ENCODE measurements at regions not wholly inside any gene's neighbourhood (a gene's known extent, or its start where the extent isn't known, plus 50 kb on each side); places are given as distances from the start of the nearest gene placed in this dataset.

GRCh38 chr12:48286665-48287064, 64.1 kb downstream of the ZNF641 start:
- Histone ChIP-seq H3K4me1 (ENCODE audit: control insufficient read depth in 1 of 2, insufficient read depth in 2 of 2, low read length in 2 of 2) (peaks cover 4 to 6% of the 10 kb centered on the region in 2 experiments), H3K18ac (ENCODE audit: low read length) (no peak overlapping the region), H3K36me3 (ENCODE audit: control insufficient read depth in 1 of 2, insufficient read depth in 2 of 2, low read length in 2 of 2) (no peaks in the 10 kb centered on the region), H3K4me2 (ENCODE audit: low read length) (no peak overlapping the region), H4K91ac (ENCODE audit: low read depth, low read length) (no peak overlapping the region), H2AK5ac (ENCODE audit: low read length) (no peak overlapping the region), H3K14ac (ENCODE audit: low read length) (no peak overlapping the region), H3K79me2 (ENCODE audit: control insufficient read depth, insufficient read depth, low read length, poor library complexity) (no peaks in the 10 kb centered on the region), H4K8ac (ENCODE audit: low read depth, low read length) (no peak overlapping the region), H3K23ac (ENCODE audit: low read length) (no peak overlapping the region), H2BK12ac (ENCODE audit: low read length) (peak overlapping the region; percentile 23), H3K9me3 (ENCODE audit: insufficient read depth, low read depth, low read length) (no peaks in the 10 kb centered on the region), H3K27me3 (ENCODE audit: insufficient read depth, low read length) (no peaks in the 10 kb centered on the region), H3K79me1 (ENCODE audit: low read length) (peaks cover 2% of the 10 kb centered on the region), H2BK5ac (ENCODE audit: low read depth, low read length, poor library complexity) (no peak overlapping the region), H3K4ac (ENCODE audit: low read depth, low read length) (no peak overlapping the region), H4K12ac (ENCODE audit: low read depth, low read length) (no peak overlapping the region), H3K9ac (ENCODE audit: low read length) (no peak overlapping the region), H2AFZ (ENCODE audit: insufficient read depth, low read length, poor library complexity) (no peak overlapping the region), H3K4me3 (ENCODE audit: low read depth, low read length) (no peak overlapping the region), H3K27ac (ENCODE audit: low read depth, low read length) (peak overlapping the region; percentile 63), H2BK120ac (ENCODE audit: insufficient read depth, low read length, poor library complexity) (no peak overlapping the region)
- no CpG with 5 or more reads among the region's 3 CpGs for whole genome bisulfite sequencing (ENCODE audit: extremely low coverage, insufficient coverage, insufficient read length)
- peak; percentile 19 to 33 for DNase-seq

GRCh38 chr12:48285751-48286650, 64.7 kb downstream of the ZNF641 start:
- Histone ChIP-seq H2BK120ac (ENCODE audit: insufficient read depth, low read length, poor library complexity) (no peak overlapping the region), H4K8ac (ENCODE audit: low read depth, low read length) (peak overlapping the region; percentile 23), H3K14ac (ENCODE audit: low read length) (no peak overlapping the region), H2BK5ac (ENCODE audit: low read depth, low read length, poor library complexity) (peak overlapping the region; percentile 23), H3K4me2 (ENCODE audit: low read length) (no peak overlapping the region), H2BK12ac (ENCODE audit: low read length) (peak overlapping the region; percentile 42), H2AFZ (ENCODE audit: insufficient read depth, low read length, poor library complexity) (no peak overlapping the region), H3K4ac (ENCODE audit: low read depth, low read length) (no peak overlapping the region), H3K79me1 (ENCODE audit: low read length) (peaks cover 2% of the 10 kb centered on the region), H4K91ac (ENCODE audit: low read depth, low read length) (no peak overlapping the region), H3K4me3 (ENCODE audit: low read depth, low read length) (no peak overlapping the region), H3K27me3 (ENCODE audit: insufficient read depth, low read length) (no peaks in the 10 kb centered on the region), H3K36me3 (ENCODE audit: control insufficient read depth in 1 of 2, insufficient read depth in 2 of 2, low read length in 2 of 2) (no peaks in the 10 kb centered on the region), H2AK5ac (ENCODE audit: low read length) (no peak overlapping the region), H3K9me3 (ENCODE audit: insufficient read depth, low read depth, low read length) (no peaks in the 10 kb centered on the region), H3K27ac (ENCODE audit: low read depth, low read length) (peak overlapping the region; percentile 63), H3K18ac (ENCODE audit: low read length) (no peak overlapping the region), H3K4me1 (ENCODE audit: control insufficient read depth in 1 of 2, insufficient read depth in 2 of 2, low read length in 2 of 2) (peaks cover 4 to 7% of the 10 kb centered on the region in 2 experiments), H3K9ac (ENCODE audit: low read length) (no peak overlapping the region), H3K79me2 (ENCODE audit: control insufficient read depth, insufficient read depth, low read length, poor library complexity) (no peaks in the 10 kb centered on the region), H3K23ac (ENCODE audit: low read length) (no peak overlapping the region), H4K12ac (ENCODE audit: low read depth, low read length) (no peak overlapping the region)
- WGBS (ENCODE audit: extremely low coverage, insufficient coverage, insufficient read length) = no CpG with 5 or more reads among the region's 2 CpGs
- peak in 1 of 2 donors; percentile 22 for DNase-seq

- no peak overlapping the region for H4K8ac ChIP-seq (ENCODE audit: low read depth, low read length)
- no peak overlapping the region for H2AFZ ChIP-seq (ENCODE audit: insufficient read depth, low read length, poor library complexity)
- no peak overlapping the region for H3K4ac ChIP-seq (ENCODE audit: low read depth, low read length)
- H3K4me2 ChIP-seq (ENCODE audit: low read length) = no peak overlapping the region
- no peak overlapping the region for H3K23ac ChIP-seq (ENCODE audit: low read length)
- H3K27ac ChIP-seq (ENCODE audit: low read depth, low read length) = no peak overlapping the region
- no peaks in the 10 kb centered on the region for H3K36me3 ChIP-seq (ENCODE audit: control insufficient read depth in 1 of 2, insufficient read depth in 2 of 2, low read length in 2 of 2)
- peak overlapping the region; percentile 91 for H2BK12ac ChIP-seq (ENCODE audit: low read length)
- peak overlapping the region; percentile 64 for H2BK120ac ChIP-seq (ENCODE audit: insufficient read depth, low read length, poor library complexity)
- H3K79me1 ChIP-seq (ENCODE audit: low read length) = peaks cover 4% of the 10 kb centered on the region
- peak overlapping the region; percentile 32 for H2BK5ac ChIP-seq (ENCODE audit: low read depth, low read length, poor library complexity)
- DNase-seq = no peak
- H3K14ac ChIP-seq (ENCODE audit: low read length) = no peak overlapping the region
- H3K79me2 ChIP-seq (ENCODE audit: control insufficient read depth, insufficient read depth, low read length, poor library complexity) = no peaks in the 10 kb centered on the region
- H2AK5ac ChIP-seq (ENCODE audit: low read length) = peak overlapping the region; percentile 52
- no peaks in the 10 kb centered on the region for H3K27me3 ChIP-seq (ENCODE audit: insufficient read depth, low read length)
- no peak overlapping the region for H3K9ac ChIP-seq (ENCODE audit: low read length)
- no peaks in the 10 kb centered on the region for H3K9me3 ChIP-seq (ENCODE audit: insufficient read depth, low read depth, low read length)
- no CpG with 5 or more reads among the region's 1 CpG for WGBS (ENCODE audit: extremely low coverage, insufficient coverage, insufficient read length)
- H4K12ac ChIP-seq (ENCODE audit: low read depth, low read length) = no peak overlapping the region
- H3K4me3 ChIP-seq (ENCODE audit: low read depth, low read length) = no peak overlapping the region
- peaks cover 4 to 10% of the 10 kb centered on the region in 2 experiments for H3K4me1 ChIP-seq (ENCODE audit: control insufficient read depth in 1 of 2, insufficient read depth in 2 of 2, low read length in 2 of 2)
- peak overlapping the region; percentile 83 for H4K91ac ChIP-seq (ENCODE audit: low read depth, low read length)
- H3K18ac ChIP-seq (ENCODE audit: low read length) = no peak overlapping the region
Observed at GRCh38 chr12:48281811-48282210, 68.9 kb downstream of the ZNF641 start.

GRCh38 chr12:48280572-48280971, 70.1 kb downstream of the ZNF641 start:
- peak overlapping the region; percentile 28 for H3K14ac ChIP-seq (ENCODE audit: low read length)
- peak overlapping the region; percentile 44 for H2BK12ac ChIP-seq (ENCODE audit: low read length)
- no peaks in the 10 kb centered on the region for H3K27me3 ChIP-seq (ENCODE audit: insufficient read depth, low read length)
- H4K12ac ChIP-seq (ENCODE audit: low read depth, low read length) = no peak overlapping the region
- no peak overlapping the region for H4K8ac ChIP-seq (ENCODE audit: low read depth, low read length)
- no peak overlapping the region for H3K4me2 ChIP-seq (ENCODE audit: low read length)
- no peak overlapping the region for H3K23ac ChIP-seq (ENCODE audit: low read length)
- WGBS (ENCODE audit: extremely low coverage, insufficient coverage, insufficient read length) = no CpG with 5 or more reads among the region's 5 CpGs
- no peak overlapping the region for H2AFZ ChIP-seq (ENCODE audit: insufficient read depth, low read length, poor library complexity)
- H3K9ac ChIP-seq (ENCODE audit: low read length) = no peak overlapping the region
- peaks cover 4 to 9% of the 10 kb centered on the region in 2 experiments for H3K4me1 ChIP-seq (ENCODE audit: control insufficient read depth in 1 of 2, insufficient read depth in 2 of 2, low read length in 2 of 2)
- H3K4me3 ChIP-seq (ENCODE audit: low read depth, low read length) = no peak overlapping the region
- peaks cover 1% of the 10 kb centered on the region for H3K79me1 ChIP-seq (ENCODE audit: low read length)
- no peaks in the 10 kb centered on the region for H3K9me3 ChIP-seq (ENCODE audit: insufficient read depth, low read depth, low read length)
- no peak overlapping the region for H3K27ac ChIP-seq (ENCODE audit: low read depth, low read length)
- no peak overlapping the region for H2AK5ac ChIP-seq (ENCODE audit: low read length)
- H3K4ac ChIP-seq (ENCODE audit: low read depth, low read length) = peak overlapping the region; percentile 24
- H3K36me3 ChIP-seq (ENCODE audit: control insufficient read depth in 1 of 2, insufficient read depth in 2 of 2, low read length in 2 of 2) = no peaks in the 10 kb centered on the region
- DNase-seq = no peak
- H3K79me2 ChIP-seq (ENCODE audit: control insufficient read depth, insufficient read depth, low read length, poor library complexity) = no peaks in the 10 kb centered on the region
- peak overlapping the region; percentile 11 for H2BK5ac ChIP-seq (ENCODE audit: low read depth, low read length, poor library complexity)
- peak overlapping the region; percentile 64 for H4K91ac ChIP-seq (ENCODE audit: low read depth, low read length)
- H2BK120ac ChIP-seq (ENCODE audit: insufficient read depth, low read length, poor library complexity) = peak overlapping the region; percentile 14
- H3K18ac ChIP-seq (ENCODE audit: low read length) = no peak overlapping the region
